ENCODE measurements at regions not wholly inside any gene's neighbourhood (a gene's known extent, or its start where the extent isn't known, plus 50 kb on each side); places are given as distances from the start of the nearest gene placed in this dataset.
A peak's percentile ranks its signal among the peaks of the same experiment; 100 is the strongest.

GRCh38 chr2:120805011-120805410 is 69.3 kb downstream of the GLI2 start:
- in situ Hi-C loops (cut with HindIII; ENCODE audit: low pct_unique_long_range_greater_than_20kb, low sequenced_read_pairs) = no loop called here

GRCh38 chr2:120805602-120806001 is 69.9 kb downstream of the GLI2 start:
- in situ Hi-C loops (cut with HindIII; ENCODE audit: low pct_unique_long_range_greater_than_20kb, low sequenced_read_pairs) = no loop called here
- DNase-seq (ENCODE audit: low read depth) = no peak

More at GRCh38 chr2:120805011-120805410, 69.3 kb downstream of the GLI2 start:
- DNase-seq (ENCODE audit: low read depth) = no peak

GRCh38 chr2:120807751-120808150 is 72.1 kb downstream of the GLI2 start:
- DNase-seq (ENCODE audit: low read depth) = no peak
- in situ Hi-C loops (cut with HindIII; ENCODE audit: low pct_unique_long_range_greater_than_20kb, low sequenced_read_pairs) = no loop called here

GRCh38 chr2:120809151-120809550 is 73.5 kb downstream of the GLI2 start:
- DNase-seq (ENCODE audit: low read depth) = no peak
- in situ Hi-C loops (cut with HindIII; ENCODE audit: low pct_unique_long_range_greater_than_20kb, low sequenced_read_pairs) = no loop called here

- in situ Hi-C loops (cut with HindIII; ENCODE audit: low pct_unique_long_range_greater_than_20kb, low sequenced_read_pairs) = no loop called here
- no peak for DNase-seq (ENCODE audit: low read depth)
These were observed 74.2 kb downstream of the GLI2 start for GRCh38 chr2:120809609-120810440.

- in situ Hi-C loops (cut with HindIII; ENCODE audit: low pct_unique_long_range_greater_than_20kb, low sequenced_read_pairs) = no loop called here
- DNase-seq (ENCODE audit: low read depth) = no peak
These were observed 75.0 kb downstream of the GLI2 start for GRCh38 chr2:120810639-120811038.

- no peak for DNase-seq (ENCODE audit: low read depth)
- in situ Hi-C loops (cut with HindIII; ENCODE audit: low pct_unique_long_range_greater_than_20kb, low sequenced_read_pairs) = no loop called here
These were observed 77.2 kb downstream of the GLI2 start for GRCh38 chr2:120812866-120813265.

GRCh38 chr2:120814352-120814751 is 78.7 kb downstream of the GLI2 start:
- no peak for DNase-seq (ENCODE audit: low read depth)
- in situ Hi-C loops (cut with HindIII; ENCODE audit: low pct_unique_long_range_greater_than_20kb, low sequenced_read_pairs) = no loop called here

- in situ Hi-C loops (cut with HindIII; ENCODE audit: low pct_unique_long_range_greater_than_20kb, low sequenced_read_pairs) = no loop called here
These were observed 79.6 kb downstream of the GLI2 start for GRCh38 chr2:120815292-120815691.

GRCh38 chr2:120817136-120817955 is 81.7 kb downstream of the GLI2 start:
- in situ Hi-C loops (cut with HindIII; ENCODE audit: low pct_unique_long_range_greater_than_20kb, low sequenced_read_pairs) = no loop called here
- DNase-seq (ENCODE audit: low read depth) = no peak

More at GRCh38 chr2:120815292-120815691, 79.6 kb downstream of the GLI2 start:
- no peak for DNase-seq (ENCODE audit: low read depth)

GRCh38 chr2:120817956-120818325 is 82.3 kb downstream of the GLI2 start:
- DNase-seq (ENCODE audit: low read depth) = no peak
- in situ Hi-C loops (cut with HindIII; ENCODE audit: low pct_unique_long_range_greater_than_20kb, low sequenced_read_pairs) = no loop called here

GRCh38 chr2:120818441-120818920 is 82.8 kb downstream of the GLI2 start:
- in situ Hi-C loops (cut with HindIII; ENCODE audit: low pct_unique_long_range_greater_than_20kb, low sequenced_read_pairs) = no loop called here
- DNase-seq (ENCODE audit: low read depth) = no peak

- in situ Hi-C loops (cut with HindIII; ENCODE audit: low pct_unique_long_range_greater_than_20kb, low sequenced_read_pairs) = no loop called here
These were observed 84.1 kb downstream of the GLI2 start for GRCh38 chr2:120819720-120820210.

GRCh38 chr2:120820263-120820952 is 84.7 kb downstream of the GLI2 start:
- in situ Hi-C loops (cut with HindIII; ENCODE audit: low pct_unique_long_range_greater_than_20kb, low sequenced_read_pairs) = no loop called here
- DNase-seq (ENCODE audit: low read depth) = no peak

More at GRCh38 chr2:120819720-120820210, 84.1 kb downstream of the GLI2 start:
- no peak for DNase-seq (ENCODE audit: low read depth)

- in situ Hi-C loops (cut with HindIII; ENCODE audit: low pct_unique_long_range_greater_than_20kb, low sequenced_read_pairs) = no loop called here
- DNase-seq (ENCODE audit: low read depth) = peak; percentile 38
These were observed 85.2 kb downstream of the GLI2 start for GRCh38 chr2:120820953-120821279.

- no peak for DNase-seq (ENCODE audit: low read depth)
- in situ Hi-C loops (cut with HindIII; ENCODE audit: low pct_unique_long_range_greater_than_20kb, low sequenced_read_pairs) = no loop called here
These were observed 85.9 kb downstream of the GLI2 start for GRCh38 chr2:120821446-120822160.

- in situ Hi-C loops (cut with HindIII; ENCODE audit: low pct_unique_long_range_greater_than_20kb, low sequenced_read_pairs) = no loop called here
- DNase-seq (ENCODE audit: low read depth) = no peak
These were observed 87.3 kb downstream of the GLI2 start for GRCh38 chr2:120822933-120823332.

- no peak for DNase-seq (ENCODE audit: low read depth)
- in situ Hi-C loops (cut with HindIII; ENCODE audit: low pct_unique_long_range_greater_than_20kb, low sequenced_read_pairs) = no loop called here
These were observed 87.9 kb downstream of the GLI2 start for GRCh38 chr2:120823551-120823950.
